Neural cell (in vitro differentiated cells): ENCODE measurements at regions not wholly inside any gene's neighbourhood (a gene's known extent, or its start where the extent isn't known, plus 50 kb on each side); places are given as distances from the start of the nearest gene placed in this dataset.

Experiments used
- H2AFZ ChIP-seq: fragments of 200-600, 300-800 bp; sonication (generic), shearing (Covaris generic); 2 replicates; pipeline ENCODE4 v1.6.0; 2014; ENCODE audit warnings: low read depth, mild to moderate bottlenecking, antibody characterized with exemption, low read length, moderate library complexity
- H3F3A ChIP-seq: fragments of 200-600 bp; shearing (Covaris generic); 2 replicates; pipeline ENCODE4 v1.6.1; 2016; ENCODE audit warnings: mild to moderate bottlenecking, moderate library complexity, mixed read lengths, antibody characterized with exemption, low read length; ENCODE audit not compliant: insufficient read depth, poor library complexity, severe bottlenecking
- H3K27ac ChIP-seq: fragments of 200-600, 300-800 bp; sonication (generic), shearing (Covaris generic); 2 replicates; pipeline ENCODE4 v1.5.1; 2014; ENCODE audit warnings: mild to moderate bottlenecking, low read length, moderate library complexity
- H3K27me3 ChIP-seq: fragments of 300-800, 200-600 bp; sonication (generic), shearing (Covaris generic); 2 replicates; pipeline ENCODE4 v1.6.0; 2014; ENCODE audit warnings: mild to moderate bottlenecking, low read depth, low read length, moderate library complexity; ENCODE audit not compliant: insufficient read depth
- H3K36me3 ChIP-seq: fragments of 300-800, 200-600 bp; sonication (generic), shearing (Covaris generic); 2 replicates; pipeline ENCODE4 v1.5.1; 2014; ENCODE audit warnings: mild to moderate bottlenecking, antibody characterized with exemption, low read length, moderate library complexity; ENCODE audit not compliant: insufficient read depth
- H3K4me2 ChIP-seq: fragments of 300-800, 200-600 bp; sonication (generic), shearing (Covaris generic); 2 replicates; pipeline ENCODE4 v1.6.0; 2014; ENCODE audit warnings: mild to moderate bottlenecking, low read length
- H3K4me3 ChIP-seq: fragments of 300-800, 200-600 bp; sonication (generic), shearing (Covaris generic); 2 replicates; pipeline ENCODE4 v1.5.1; 2014; ENCODE audit warnings: mild to moderate bottlenecking, low read length, moderate library complexity
- H3K79me2 ChIP-seq: fragments of 200-600 bp; shearing (Covaris generic); replicated peaks from 2 replicates; pipeline ENCODE4 v1.6.0; 2014; ENCODE audit warnings: mild to moderate bottlenecking, low read length, moderate library complexity; ENCODE audit not compliant: insufficient read depth
- H3K9ac ChIP-seq: fragments of 300-800, 200-600 bp; sonication (generic), shearing (Covaris generic); 2 replicates; pipeline ENCODE4 v1.6.1; 2016; ENCODE audit warnings: mild to moderate bottlenecking, low read length, mixed read lengths
- H3K9me2 ChIP-seq: fragments of 200-600 bp; shearing (Covaris generic); 2 replicates; pipeline ENCODE4 v1.6.1; 2016; ENCODE audit warnings: mild to moderate bottlenecking, low read length, mixed read lengths; ENCODE audit not compliant: insufficient read depth
- H3K9me3 ChIP-seq: fragments of 200-600, 300-800 bp; sonication (generic), shearing (Covaris generic); 2 replicates; pipeline ENCODE4 v1.6.1; 2016; ENCODE audit warnings: mild to moderate bottlenecking, mixed run types, low read length, moderate library complexity, mixed read lengths
- H4K20me1 ChIP-seq: fragments of 200-600 bp; shearing (Covaris generic); 2 replicates; pipeline ENCODE4 v1.6.1; 2016; ENCODE audit warnings: mild to moderate bottlenecking, mixed run types; ENCODE audit not compliant: insufficient read depth
- CTCF ChIP-seq: fragments of 450-650 bp; IDR thresholded peaks from 2 replicates; pipeline ENCODE4 v1.5.1; 2014; ENCODE audit warnings: antibody characterized with exemption, mild to moderate bottlenecking, moderate library complexity; ENCODE audit not compliant: poor library complexity, severe bottlenecking
- EP300 ChIP-seq: fragments of 450-650 bp; conservative IDR thresholded peaks from 2 replicates; pipeline ENCODE4 v1.6.1; 2014; ENCODE audit warnings: antibody characterized with exemption, mild to moderate bottlenecking, moderate library complexity; ENCODE audit not compliant: poor library complexity, severe bottlenecking
- EZH2 ChIP-seq: fragments of 200-600, 300-800 bp; shearing (Covaris generic), sonication (generic); IDR thresholded peaks from 2 replicates; pipeline ENCODE4 v1.6.1; 2014; ENCODE audit warnings: antibody characterized with exemption, low read length, borderline replicate concordance, mild to moderate bottlenecking; ENCODE audit not compliant: insufficient read depth, poor library complexity, severe bottlenecking
- MXI1 ChIP-seq: fragments of 450-650 bp; conservative IDR thresholded peaks from 2 replicates; pipeline ENCODE4 v1.6.1; 2014; ENCODE audit warnings: antibody characterized with exemption, mild to moderate bottlenecking; ENCODE audit not compliant: poor library complexity, severe bottlenecking
- POLR2AphosphoS5 ChIP-seq: IDR thresholded peaks from 2 replicates; pipeline ENCODE4 v1.6.1; 2012
- RAD21 ChIP-seq: fragments of 450-650 bp; conservative IDR thresholded peaks from 2 replicates; pipeline ENCODE4 v1.6.1; 2014; ENCODE audit warnings: antibody characterized with exemption, mild to moderate bottlenecking, moderate library complexity
- SMC3 ChIP-seq: fragments of 450-650 bp; conservative IDR thresholded peaks from 2 replicates; pipeline ENCODE4 v1.6.1; 2014; ENCODE audit warnings: antibody characterized with exemption, mild to moderate bottlenecking, moderate library complexity; ENCODE audit not compliant: poor library complexity
- TAF1 ChIP-seq: IDR thresholded peaks from 2 replicates; pipeline ENCODE4 v1.6.1; 2012; ENCODE audit warnings: low read depth
- TF ChIP-seq, protein P1 (sequence below): IDR thresholded peaks from 2 replicates; pipeline ENCODE4 v1.6.1; 2012; ENCODE audit warnings: borderline replicate concordance

DNA sequence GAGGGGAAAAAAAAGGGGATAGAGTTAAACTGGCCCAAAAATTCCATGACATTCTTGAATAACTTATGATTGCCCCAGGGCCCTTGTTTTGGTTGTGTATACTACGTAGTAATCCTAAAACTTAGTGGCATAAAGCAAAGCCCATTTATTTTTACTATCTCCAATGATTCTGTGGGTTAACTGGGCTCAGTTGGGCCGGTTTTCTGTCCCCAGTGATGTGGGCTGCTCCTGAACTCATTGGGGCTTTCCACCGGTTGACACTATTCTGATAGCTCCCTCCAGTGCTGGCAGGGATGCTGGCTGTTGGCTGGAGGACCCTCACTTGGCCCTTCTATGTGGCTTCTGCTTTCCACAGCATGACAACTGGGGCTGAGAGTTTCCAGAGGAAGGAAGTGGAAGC lies 60.0 kb upstream of the TGIF1 start:
- H2AFZ ChIP-seq = no peak overlapping the region
- no peaks in the 10 kb centered on the region for H3K9me3 ChIP-seq
- H3K27me3 ChIP-seq = no peaks in the 10 kb centered on the region
- H3K4me2 ChIP-seq = no peak overlapping the region
- TF ChIP-seq, protein P1, sequence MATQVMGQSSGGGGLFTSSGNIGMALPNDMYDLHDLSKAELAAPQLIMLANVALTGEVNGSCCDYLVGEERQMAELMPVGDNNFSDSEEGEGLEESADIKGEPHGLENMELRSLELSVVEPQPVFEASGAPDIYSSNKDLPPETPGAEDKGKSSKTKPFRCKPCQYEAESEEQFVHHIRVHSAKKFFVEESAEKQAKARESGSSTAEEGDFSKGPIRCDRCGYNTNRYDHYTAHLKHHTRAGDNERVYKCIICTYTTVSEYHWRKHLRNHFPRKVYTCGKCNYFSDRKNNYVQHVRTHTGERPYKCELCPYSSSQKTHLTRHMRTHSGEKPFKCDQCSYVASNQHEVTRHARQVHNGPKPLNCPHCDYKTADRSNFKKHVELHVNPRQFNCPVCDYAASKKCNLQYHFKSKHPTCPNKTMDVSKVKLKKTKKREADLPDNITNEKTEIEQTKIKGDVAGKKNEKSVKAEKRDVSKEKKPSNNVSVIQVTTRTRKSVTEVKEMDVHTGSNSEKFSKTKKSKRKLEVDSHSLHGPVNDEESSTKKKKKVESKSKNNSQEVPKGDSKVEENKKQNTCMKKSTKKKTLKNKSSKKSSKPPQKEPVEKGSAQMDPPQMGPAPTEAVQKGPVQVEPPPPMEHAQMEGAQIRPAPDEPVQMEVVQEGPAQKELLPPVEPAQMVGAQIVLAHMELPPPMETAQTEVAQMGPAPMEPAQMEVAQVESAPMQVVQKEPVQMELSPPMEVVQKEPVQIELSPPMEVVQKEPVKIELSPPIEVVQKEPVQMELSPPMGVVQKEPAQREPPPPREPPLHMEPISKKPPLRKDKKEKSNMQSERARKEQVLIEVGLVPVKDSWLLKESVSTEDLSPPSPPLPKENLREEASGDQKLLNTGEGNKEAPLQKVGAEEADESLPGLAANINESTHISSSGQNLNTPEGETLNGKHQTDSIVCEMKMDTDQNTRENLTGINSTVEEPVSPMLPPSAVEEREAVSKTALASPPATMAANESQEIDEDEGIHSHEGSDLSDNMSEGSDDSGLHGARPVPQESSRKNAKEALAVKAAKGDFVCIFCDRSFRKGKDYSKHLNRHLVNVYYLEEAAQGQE = no peak
- TF ChIP-seq CTCF (no peak), MXI1 (no peak), EP300 (no peak), POLR2AphosphoS5 (no peak), EZH2 (no peak), SMC3 (no peak), TAF1 (no peak), RAD21 (no peak)
- no peaks in the 10 kb centered on the region for H4K20me1 ChIP-seq
- no peaks in the 10 kb centered on the region for H3K9me2 ChIP-seq
- no peak overlapping the region for H3K27ac ChIP-seq
- no peaks in the 10 kb centered on the region for H3K36me3 ChIP-seq
- H3K4me3 ChIP-seq = no peak overlapping the region
- H3K9ac ChIP-seq = no peak overlapping the region
- H3F3A ChIP-seq = no peaks in the 10 kb centered on the region
- no peaks in the 10 kb centered on the region for H3K79me2 ChIP-seq

DNA sequence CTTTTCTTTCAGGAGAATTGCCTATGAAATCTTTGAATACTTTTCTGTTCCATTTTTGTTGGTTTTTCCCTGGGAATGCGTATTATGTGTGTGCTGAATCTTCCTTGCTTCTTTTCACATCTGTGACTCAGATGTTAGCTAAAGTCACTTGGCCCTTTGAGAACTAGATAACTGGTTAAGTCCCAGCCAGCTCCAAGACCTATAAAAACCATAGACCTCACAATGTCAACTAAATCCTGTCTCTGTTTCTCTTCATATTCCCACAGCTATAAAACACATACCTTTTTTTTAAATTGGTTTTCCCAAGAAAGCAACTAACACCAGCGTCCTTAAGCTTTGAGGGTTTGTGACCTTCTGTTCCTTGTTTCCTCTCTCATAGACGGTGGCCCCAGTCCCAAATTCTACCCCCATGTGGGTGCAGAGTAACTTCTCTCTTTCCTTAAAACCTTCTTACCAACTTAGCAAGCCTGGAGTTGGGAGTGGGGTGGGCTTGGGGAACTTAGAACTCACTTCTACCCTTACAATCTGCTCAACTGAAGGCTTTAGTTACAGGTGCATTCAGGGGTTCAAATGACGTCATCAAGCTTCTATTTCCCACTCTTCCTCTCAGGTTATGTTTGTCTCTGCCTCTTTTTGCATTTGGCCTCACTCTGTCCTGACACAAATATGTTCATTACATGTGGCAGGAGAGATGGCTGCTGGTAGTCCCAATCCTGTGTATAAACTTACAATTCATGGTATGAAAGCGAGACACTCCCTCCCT lies 58.1 kb upstream of the TGIF1 start:
- Histone ChIP-seq H3K27ac (no peak overlapping the region), H2AFZ (no peak overlapping the region), H4K20me1 (no peaks in the 10 kb centered on the region), H3K9me3 (no peaks in the 10 kb centered on the region), H3K9me2 (no peaks in the 10 kb centered on the region), H3K27me3 (no peaks in the 10 kb centered on the region), H3K9ac (no peak overlapping the region), H3K4me2 (no peak overlapping the region), H3K36me3 (no peaks in the 10 kb centered on the region), H3K4me3 (no peak overlapping the region), H3K79me2 (no peaks in the 10 kb centered on the region), H3F3A (no peaks in the 10 kb centered on the region)
- TF ChIP-seq TAF1 = no peak
- no peak for TF ChIP-seq RAD21
- TF ChIP-seq EZH2 = no peak
- no peak for TF ChIP-seq MXI1
- no peak for TF ChIP-seq CTCF
- TF ChIP-seq, protein P1 = no peak
- TF ChIP-seq EP300 = no peak
- no peak for TF ChIP-seq POLR2AphosphoS5
- no peak for TF ChIP-seq SMC3
